Activated T-helper 1 cell treated with anti-CD3 and anti-CD28 coated beads, Interleukin-2, amount 50 U/mL, for 16 hours (primary cell): ENCODE measurements at regions not wholly inside any gene's neighbourhood (a gene's known extent, or its start where the extent isn't known, plus 50 kb on each side); places are given as distances from the start of the nearest gene placed in this dataset.

ENCODE experiments used
- DNase-seq, 2 donors: peaks; one replicate each; pipeline ENCODE4 v3.0.0-alpha.2; 2020; ENCODE audit warnings: low read depth in 1 of 2, low spot score in 1 of 2

DNA sequence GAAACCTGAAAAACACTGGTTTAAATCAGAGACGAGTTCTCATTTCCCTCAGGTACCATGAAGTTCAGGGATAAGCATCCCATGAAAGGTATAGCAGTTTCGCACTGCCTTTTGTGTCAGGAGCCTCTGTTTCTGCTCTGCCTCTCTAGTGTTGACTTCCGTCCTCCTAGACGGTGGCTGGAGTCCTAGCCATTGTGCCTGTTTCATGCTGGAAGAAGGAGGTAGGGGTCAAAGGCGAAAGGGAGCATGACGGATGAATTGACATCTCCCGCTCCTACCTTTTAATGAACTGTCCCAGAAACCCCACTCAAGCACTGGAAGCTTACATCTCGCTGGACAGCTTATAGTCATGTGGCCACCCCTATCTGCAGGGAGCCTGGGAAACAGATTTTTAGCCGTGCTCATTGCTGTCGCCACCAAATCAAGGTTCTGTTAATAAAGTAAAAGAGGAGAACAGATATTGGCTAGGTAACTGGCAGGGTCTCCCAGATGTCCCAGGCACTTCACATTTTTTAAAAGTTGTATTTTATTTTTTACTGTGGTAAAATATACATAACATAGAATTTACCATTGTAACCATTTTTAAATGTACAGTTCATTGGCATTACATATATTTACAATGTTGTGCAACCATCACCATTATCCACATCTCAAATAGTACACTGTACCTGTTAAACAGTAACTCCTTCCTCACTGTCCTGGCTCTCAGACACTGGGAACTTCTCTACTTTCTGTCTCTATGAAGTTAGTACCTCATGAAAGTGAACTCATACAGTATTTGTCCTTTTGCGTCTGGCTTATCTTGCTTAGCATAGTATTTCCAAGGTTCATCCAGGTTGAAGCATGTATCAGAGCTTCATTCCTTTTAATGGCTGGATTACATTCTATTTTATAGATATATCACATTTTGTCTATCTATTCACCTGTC is 55.0 kb upstream of the CTLA4 start:
- DNase-seq, result no peak

DNA sequence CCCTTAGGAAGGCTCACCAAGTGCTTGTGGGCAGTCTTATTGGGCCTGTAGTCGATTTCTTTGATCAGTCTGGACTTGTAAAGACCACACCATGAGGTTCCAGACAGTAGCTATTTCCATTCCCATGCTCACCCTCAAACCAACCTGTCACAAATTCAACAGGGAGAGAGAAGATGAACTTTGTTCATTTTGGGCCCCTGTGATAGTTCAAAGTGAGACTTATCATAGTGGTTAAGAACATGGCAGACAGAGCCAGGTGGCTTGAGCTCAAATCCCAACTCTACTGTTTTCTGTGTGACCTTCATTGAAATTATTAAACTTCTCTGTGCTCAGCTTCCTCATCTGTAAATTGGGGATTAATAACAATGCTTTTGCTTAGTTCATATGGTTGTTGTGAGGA is 53.9 kb upstream of the CTLA4 start:
- no peak for DNase-seq

DNA sequence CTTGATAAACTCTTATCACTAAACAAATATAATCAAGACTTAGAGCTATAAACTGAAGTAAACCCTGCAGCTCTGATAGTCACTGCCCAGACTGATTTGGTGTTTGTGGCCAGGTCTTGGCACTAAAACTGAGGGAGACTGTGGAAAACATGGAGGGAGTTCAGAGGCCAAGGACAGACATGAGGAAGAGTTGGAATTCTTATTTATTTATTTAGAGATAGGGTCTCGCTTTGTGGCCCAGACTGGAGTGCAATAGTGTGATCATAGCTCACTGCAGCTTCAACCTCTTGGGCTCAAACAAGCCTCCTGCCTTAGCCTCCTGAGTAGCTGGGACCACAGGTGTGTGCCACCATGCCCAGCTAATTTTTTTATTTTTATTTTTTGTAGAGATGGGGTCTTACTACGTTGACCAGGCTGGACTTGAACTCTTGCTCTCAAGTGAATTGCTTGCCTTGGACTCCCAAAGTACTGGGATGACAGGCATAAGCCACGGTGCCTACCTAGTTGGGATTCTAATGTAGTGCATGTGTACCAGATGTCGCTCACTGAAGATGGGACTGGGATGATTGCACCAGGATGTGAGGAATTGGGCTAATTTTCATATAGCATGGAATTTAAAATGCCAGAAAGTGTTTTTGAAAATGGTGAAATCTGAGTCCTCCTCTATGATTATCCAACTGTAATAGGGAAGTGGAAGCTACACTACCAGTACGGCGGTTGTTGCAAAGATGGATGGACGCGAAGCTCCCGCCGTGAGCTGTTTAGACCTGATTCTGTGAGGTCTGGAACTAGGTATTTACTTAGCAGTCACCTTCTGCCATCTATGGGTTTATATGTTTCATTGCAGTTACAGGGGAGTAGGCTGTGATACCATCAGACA is 52.7 kb upstream of the CTLA4 start:
- peak in 1 of 2 donors; percentile 22 for DNase-seq

DNA sequence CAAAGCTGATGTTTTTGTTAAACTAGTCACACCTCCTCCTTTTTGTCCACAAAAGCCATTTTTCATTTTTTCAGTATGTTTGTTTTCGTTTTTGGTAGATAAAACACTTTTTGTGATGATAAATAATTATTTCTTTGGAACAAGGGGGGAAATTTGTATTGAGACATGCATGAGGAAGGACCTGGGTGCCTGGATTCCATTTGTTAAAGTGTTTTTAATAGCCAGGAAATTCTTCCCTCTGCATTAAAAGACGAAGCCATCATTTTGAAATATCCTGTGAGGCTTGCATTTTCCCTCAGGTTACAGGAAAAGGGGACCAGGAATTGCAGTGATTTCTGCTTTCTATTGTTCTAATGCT is 52.1 kb upstream of the CTLA4 start:
- DNase-seq, result no peak

DNA sequence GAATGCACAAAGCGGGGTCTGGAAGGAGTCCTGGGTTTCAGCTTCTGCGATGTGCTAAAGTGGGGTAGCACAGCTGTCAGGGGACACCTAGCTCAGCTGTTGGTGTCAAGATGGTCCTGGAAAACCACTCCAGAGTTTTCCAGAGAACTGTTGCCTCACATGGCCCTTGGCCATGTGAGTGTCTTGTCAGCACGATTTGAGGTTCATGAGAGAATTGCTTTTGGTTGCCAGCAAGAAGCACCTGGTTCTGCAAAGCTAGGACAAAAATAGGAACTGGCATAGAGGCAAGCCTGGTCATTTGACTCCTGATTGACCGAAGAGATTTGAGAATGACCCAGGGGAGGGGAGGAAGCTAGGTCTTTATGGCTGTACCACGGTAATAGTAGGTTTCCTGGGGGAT is 50.4 kb upstream of the CTLA4 start:
- no peak for DNase-seq
